ENCODE measurements at regions not wholly inside any gene's neighbourhood (a gene's known extent, or its start where the extent isn't known, plus 50 kb on each side); places are given as distances from the start of the nearest gene placed in this dataset.

DNA sequence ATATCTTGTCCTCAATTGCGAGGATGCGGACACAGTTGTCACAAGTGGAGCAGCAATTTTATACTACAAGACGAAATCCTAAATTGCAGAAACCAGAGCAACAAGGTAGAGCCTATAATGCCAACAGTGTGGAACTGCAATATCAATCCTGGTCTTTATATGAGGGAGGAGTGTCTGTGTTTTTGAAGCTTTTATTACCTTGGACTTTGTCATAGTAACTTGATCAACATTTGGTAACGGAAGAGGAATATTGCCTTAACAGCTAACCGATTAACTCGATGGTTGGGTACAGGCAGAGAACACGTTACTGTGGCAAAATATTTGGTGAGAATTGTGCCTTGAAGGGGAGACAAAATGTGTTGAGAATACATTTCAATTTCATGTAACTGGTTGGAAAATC, 661.5 kb downstream of the FGF9 start:
- no peaks in the 10 kb centered on the region for H3K79me2 ChIP-seq (ENCODE audit: control insufficient read depth, insufficient read depth, low read length)
- FAIRE-seq: no peak
- H3K9me3 ChIP-seq (ENCODE audit: control insufficient read depth, low read depth, low read length): no peaks in the 10 kb centered on the region
- H3K4me3 ChIP-seq (ENCODE audit: control insufficient read depth in 2 of 3, extremely low read depth in 1 of 3, insufficient read depth in 2 of 3, low read depth in 1 of 3, low read length in 3 of 3): no peak overlapping the region
- no peaks in the 10 kb centered on the region for H4K20me1 ChIP-seq (ENCODE audit: control insufficient read depth, extremely low read depth, insufficient read depth, low read length)
- H3K36me3 ChIP-seq (ENCODE audit: control insufficient read depth in 2 of 2, extremely low read depth in 1 of 2, insufficient read depth in 2 of 2, low read length in 2 of 2): no peaks in the 10 kb centered on the region
- TF ChIP-seq, protein P1, sequence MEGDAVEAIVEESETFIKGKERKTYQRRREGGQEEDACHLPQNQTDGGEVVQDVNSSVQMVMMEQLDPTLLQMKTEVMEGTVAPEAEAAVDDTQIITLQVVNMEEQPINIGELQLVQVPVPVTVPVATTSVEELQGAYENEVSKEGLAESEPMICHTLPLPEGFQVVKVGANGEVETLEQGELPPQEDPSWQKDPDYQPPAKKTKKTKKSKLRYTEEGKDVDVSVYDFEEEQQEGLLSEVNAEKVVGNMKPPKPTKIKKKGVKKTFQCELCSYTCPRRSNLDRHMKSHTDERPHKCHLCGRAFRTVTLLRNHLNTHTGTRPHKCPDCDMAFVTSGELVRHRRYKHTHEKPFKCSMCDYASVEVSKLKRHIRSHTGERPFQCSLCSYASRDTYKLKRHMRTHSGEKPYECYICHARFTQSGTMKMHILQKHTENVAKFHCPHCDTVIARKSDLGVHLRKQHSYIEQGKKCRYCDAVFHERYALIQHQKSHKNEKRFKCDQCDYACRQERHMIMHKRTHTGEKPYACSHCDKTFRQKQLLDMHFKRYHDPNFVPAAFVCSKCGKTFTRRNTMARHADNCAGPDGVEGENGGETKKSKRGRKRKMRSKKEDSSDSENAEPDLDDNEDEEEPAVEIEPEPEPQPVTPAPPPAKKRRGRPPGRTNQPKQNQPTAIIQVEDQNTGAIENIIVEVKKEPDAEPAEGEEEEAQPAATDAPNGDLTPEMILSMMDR (optimal IDR thresholded peaks at IDR 0.05 in 1 of 3, IDR thresholded peaks at IDR 0.05 in 1 of 3, conservative IDR thresholded peaks at IDR 0.05 in 1 of 3; ENCODE audit: extremely low read depth in 1 of 3, insufficient read depth in 2 of 3, low read length in 3 of 3): no peak
- no peak for TF ChIP-seq EZH2 (IDR thresholded peaks at IDR 0.05; ENCODE audit: low read length)
- H2AFZ ChIP-seq (ENCODE audit: control insufficient read depth, low read length): no peak overlapping the region
- no peak overlapping the region for H3K4me2 ChIP-seq (ENCODE audit: control insufficient read depth, extremely low read depth, insufficient read depth, low read depth, low read length)
- no peak overlapping the region for H3K9ac ChIP-seq (ENCODE audit: control insufficient read depth, extremely low read depth, insufficient read depth, low read length)
- H3K27ac ChIP-seq (ENCODE audit: control insufficient read depth, insufficient read depth, low read length): no peak overlapping the region
- no peaks in the 10 kb centered on the region for H3K4me1 ChIP-seq (ENCODE audit: control insufficient read depth, extremely low read depth, insufficient read depth, low read length)
- DNase-seq (ENCODE audit: low read depth, low spot score): no peak
- H3K27me3 ChIP-seq (ENCODE audit: control insufficient read depth, extremely low read depth, insufficient read depth, low read length): no peaks in the 10 kb centered on the region
- no peaks in the 10 kb centered on the region for H3K9me1 ChIP-seq (ENCODE audit: control insufficient read depth, extremely low read depth, insufficient read depth, low read length)
- dilution Hi-C loops (cut with MboI; ENCODE audit: extremely low pct_ligation_motif_present, low sequenced_read_pairs): no loop called here

DNA sequence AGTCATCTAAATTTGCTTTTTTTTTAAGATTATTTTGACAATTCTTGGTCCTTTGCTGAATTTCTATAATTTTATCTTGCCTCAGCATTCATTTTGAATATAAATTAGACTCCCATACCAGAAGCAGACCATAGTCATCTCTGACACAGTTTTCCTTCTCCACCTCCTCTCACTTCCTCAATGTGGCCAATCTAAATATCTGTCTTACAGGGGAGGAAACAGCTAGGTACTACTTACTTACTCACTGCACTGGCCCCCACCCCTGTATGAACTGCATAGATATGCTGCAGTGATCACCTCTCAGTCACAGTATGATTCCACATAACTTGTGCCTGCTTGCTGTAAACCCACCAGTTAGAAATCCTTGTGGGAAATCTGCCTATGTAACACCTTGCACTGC, 665.6 kb downstream of the FGF9 start:
- dilution Hi-C loops (cut with MboI; ENCODE audit: extremely low pct_ligation_motif_present, low sequenced_read_pairs): no loop called here
- H3K9ac ChIP-seq (ENCODE audit: control insufficient read depth, extremely low read depth, insufficient read depth, low read length): no peak overlapping the region
- no peak for TF ChIP-seq EZH2 (IDR thresholded peaks at IDR 0.05; ENCODE audit: low read length)
- TF ChIP-seq, protein P1 (optimal IDR thresholded peaks at IDR 0.05 in 1 of 3, IDR thresholded peaks at IDR 0.05 in 1 of 3, conservative IDR thresholded peaks at IDR 0.05 in 1 of 3; ENCODE audit: extremely low read depth in 1 of 3, insufficient read depth in 2 of 3, low read length in 3 of 3): no peak
- no peak overlapping the region for H3K4me2 ChIP-seq (ENCODE audit: control insufficient read depth, extremely low read depth, insufficient read depth, low read depth, low read length)
- H3K4me3 ChIP-seq (ENCODE audit: control insufficient read depth in 2 of 3, extremely low read depth in 1 of 3, insufficient read depth in 2 of 3, low read depth in 1 of 3, low read length in 3 of 3): no peak overlapping the region
- no peaks in the 10 kb centered on the region for H3K4me1 ChIP-seq (ENCODE audit: control insufficient read depth, extremely low read depth, insufficient read depth, low read length)
- no peaks in the 10 kb centered on the region for H4K20me1 ChIP-seq (ENCODE audit: control insufficient read depth, extremely low read depth, insufficient read depth, low read length)
- no peaks in the 10 kb centered on the region for H3K36me3 ChIP-seq (ENCODE audit: control insufficient read depth in 2 of 2, extremely low read depth in 1 of 2, insufficient read depth in 2 of 2, low read length in 2 of 2)
- FAIRE-seq (no peak), DNase-seq (ENCODE audit: low read depth, low spot score) (no peak)
- no peak overlapping the region for H2AFZ ChIP-seq (ENCODE audit: control insufficient read depth, low read length)
- no peaks in the 10 kb centered on the region for H3K27me3 ChIP-seq (ENCODE audit: control insufficient read depth, extremely low read depth, insufficient read depth, low read length)
- H3K9me1 ChIP-seq (ENCODE audit: control insufficient read depth, extremely low read depth, insufficient read depth, low read length): no peaks in the 10 kb centered on the region
- no peak overlapping the region for H3K27ac ChIP-seq (ENCODE audit: control insufficient read depth, insufficient read depth, low read length)
- no peaks in the 10 kb centered on the region for H3K79me2 ChIP-seq (ENCODE audit: control insufficient read depth, insufficient read depth, low read length)
- H3K9me3 ChIP-seq (ENCODE audit: control insufficient read depth, low read depth, low read length): no peaks in the 10 kb centered on the region

Measured in keratinocyte (primary cell).